ENCODE measurements at regions not wholly inside any gene's neighbourhood (a gene's known extent, or its start where the extent isn't known, plus 50 kb on each side); places are given as distances from the start of the nearest gene placed in this dataset.
A peak's percentile ranks its signal among the peaks of the same experiment; 100 is the strongest.

DNA sequence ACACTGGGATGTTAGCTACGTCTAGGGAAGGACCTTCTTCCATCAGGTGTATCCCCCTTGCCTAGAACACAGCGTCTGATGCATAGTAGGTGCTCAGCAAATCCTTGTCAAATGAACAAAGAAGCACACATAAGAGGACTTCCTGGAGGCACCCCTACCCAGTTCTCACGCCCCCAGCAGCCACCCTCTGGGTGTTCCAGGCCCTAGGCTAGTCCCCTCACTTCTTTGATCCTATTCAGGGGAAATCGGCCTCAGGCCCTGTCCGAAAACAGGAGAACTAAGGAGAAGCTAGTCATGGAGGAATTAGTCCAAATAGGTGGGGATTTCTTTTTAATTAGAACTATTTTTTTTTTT, 84.7 kb upstream of the SIRPA start:
- DNase-seq = no peak
- no peak for TF ChIP-seq GATA1 (IDR thresholded peaks at IDR 0.05; ENCODE audit: low read depth, low read length)
- TF ChIP-seq POLR2A (IDR thresholded peaks at IDR 0.05; ENCODE audit: low read length) = no peak

- no peak for DNase-seq
- TF ChIP-seq POLR2A (IDR thresholded peaks at IDR 0.05; ENCODE audit: low read length) (no peak), GATA1 (IDR thresholded peaks at IDR 0.05; ENCODE audit: low read depth, low read length) (no peak)
Measured at GRCh38 chr20:1809611-1810510, 85.3 kb upstream of the SIRPA start.

DNA sequence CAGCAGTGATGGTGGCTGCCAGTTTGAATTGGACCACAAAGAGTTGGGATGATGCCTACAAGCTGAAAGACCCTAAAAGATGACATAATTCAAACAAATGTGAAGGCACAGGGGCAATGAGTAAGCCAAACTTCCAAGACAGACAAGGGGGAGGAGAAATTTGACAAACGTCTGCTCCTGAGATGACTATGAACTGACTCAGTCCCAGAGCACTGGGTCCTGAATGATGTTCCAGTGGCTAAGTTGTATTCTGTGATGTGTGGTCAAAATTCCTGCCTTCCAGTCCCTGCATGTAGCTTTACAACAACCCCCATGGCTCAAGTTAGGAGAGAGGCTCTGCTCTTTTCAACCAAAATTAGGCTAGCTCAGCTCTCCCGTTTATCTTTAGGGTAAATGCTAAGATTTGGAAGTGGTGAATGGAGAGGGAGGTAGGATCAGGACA, 86.1 kb upstream of the SIRPA start:
- DNase-seq = no peak

GRCh38 chr20:1808101-1808500, 87.1 kb upstream of the SIRPA start:
- DNase-seq = no peak
- no peak for TF ChIP-seq POLR2A (IDR thresholded peaks at IDR 0.05; ENCODE audit: low read length)

More for the DNA sequence above, 86.1 kb upstream of the SIRPA start:
- TF ChIP-seq POLR2A (IDR thresholded peaks at IDR 0.05; ENCODE audit: low read length) (no peak), GATA1 (IDR thresholded peaks at IDR 0.05; ENCODE audit: low read depth, low read length) (no peak)

DNA sequence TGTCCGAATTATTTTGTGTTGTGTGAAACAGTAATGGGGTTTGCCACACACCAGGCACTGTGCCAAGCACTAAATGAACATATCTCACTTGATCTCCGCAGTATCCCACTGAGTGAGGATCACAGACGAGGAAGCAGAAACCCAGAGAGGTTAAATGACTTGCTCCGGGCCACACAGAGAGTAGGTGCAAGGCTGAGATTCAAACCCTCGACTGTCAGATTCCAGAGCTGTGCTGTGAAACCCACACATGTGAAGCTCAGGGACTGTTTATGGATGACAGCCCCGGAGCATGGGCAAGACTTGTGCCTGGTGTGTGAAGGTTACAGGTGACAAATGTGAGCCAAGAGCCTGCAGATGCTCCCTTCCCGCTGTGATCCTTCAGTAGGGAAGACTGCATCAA, 87.8 kb upstream of the SIRPA start:
- TF ChIP-seq POLR2A (IDR thresholded peaks at IDR 0.05; ENCODE audit: low read length) (no peak), GATA1 (IDR thresholded peaks at IDR 0.05; ENCODE audit: low read depth, low read length) (no peak)
- no peak for DNase-seq

GRCh38 chr20:1806456-1806855, 88.8 kb upstream of the SIRPA start:
- TF ChIP-seq GATA1 (IDR thresholded peaks at IDR 0.05; ENCODE audit: low read depth, low read length) (no peak), POLR2A (IDR thresholded peaks at IDR 0.05; ENCODE audit: low read length) (no peak)
- DNase-seq = no peak

DNA sequence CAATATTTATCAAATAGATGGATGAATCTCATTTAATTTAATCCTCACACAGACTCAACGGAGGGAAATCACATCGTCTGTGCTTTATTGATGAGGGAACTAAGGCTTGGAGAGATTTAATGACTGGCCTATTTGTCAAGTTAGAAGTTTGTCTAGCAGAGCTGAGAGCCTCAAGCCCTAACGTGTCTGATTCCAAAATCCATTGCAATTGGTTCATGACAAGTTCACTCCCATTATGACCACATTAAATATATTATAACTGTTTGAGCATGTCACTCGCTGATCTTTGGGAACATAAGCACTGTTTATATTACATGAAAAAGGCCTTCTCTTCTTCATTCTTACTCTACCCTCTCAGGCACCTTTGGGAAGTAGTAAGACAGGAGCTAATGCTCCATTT, 89.4 kb upstream of the SIRPA start:
- DNase-seq = no peak
- TF ChIP-seq GATA1 (IDR thresholded peaks at IDR 0.05; ENCODE audit: low read depth, low read length) (no peak), POLR2A (IDR thresholded peaks at IDR 0.05; ENCODE audit: low read length) (no peak)

GRCh38 chr20:1805161-1805581, 90.0 kb upstream of the SIRPA start:
- DNase-seq = no peak
- TF ChIP-seq POLR2A (IDR thresholded peaks at IDR 0.05; ENCODE audit: low read length) (no peak), GATA1 (IDR thresholded peaks at IDR 0.05; ENCODE audit: low read depth, low read length) (no peak)

GRCh38 chr20:1804554-1804956, 90.7 kb upstream of the SIRPA start:
- DNase-seq = no peak
- TF ChIP-seq GATA1 (IDR thresholded peaks at IDR 0.05; ENCODE audit: low read depth, low read length) (no peak), POLR2A (IDR thresholded peaks at IDR 0.05; ENCODE audit: low read length) (no peak)

- TF ChIP-seq GATA1 (IDR thresholded peaks at IDR 0.05; ENCODE audit: low read depth, low read length) (no peak), POLR2A (IDR thresholded peaks at IDR 0.05; ENCODE audit: low read length) (no peak)
- no peak for DNase-seq
Measured at GRCh38 chr20:1803932-1804501, 91.2 kb upstream of the SIRPA start.

DNA sequence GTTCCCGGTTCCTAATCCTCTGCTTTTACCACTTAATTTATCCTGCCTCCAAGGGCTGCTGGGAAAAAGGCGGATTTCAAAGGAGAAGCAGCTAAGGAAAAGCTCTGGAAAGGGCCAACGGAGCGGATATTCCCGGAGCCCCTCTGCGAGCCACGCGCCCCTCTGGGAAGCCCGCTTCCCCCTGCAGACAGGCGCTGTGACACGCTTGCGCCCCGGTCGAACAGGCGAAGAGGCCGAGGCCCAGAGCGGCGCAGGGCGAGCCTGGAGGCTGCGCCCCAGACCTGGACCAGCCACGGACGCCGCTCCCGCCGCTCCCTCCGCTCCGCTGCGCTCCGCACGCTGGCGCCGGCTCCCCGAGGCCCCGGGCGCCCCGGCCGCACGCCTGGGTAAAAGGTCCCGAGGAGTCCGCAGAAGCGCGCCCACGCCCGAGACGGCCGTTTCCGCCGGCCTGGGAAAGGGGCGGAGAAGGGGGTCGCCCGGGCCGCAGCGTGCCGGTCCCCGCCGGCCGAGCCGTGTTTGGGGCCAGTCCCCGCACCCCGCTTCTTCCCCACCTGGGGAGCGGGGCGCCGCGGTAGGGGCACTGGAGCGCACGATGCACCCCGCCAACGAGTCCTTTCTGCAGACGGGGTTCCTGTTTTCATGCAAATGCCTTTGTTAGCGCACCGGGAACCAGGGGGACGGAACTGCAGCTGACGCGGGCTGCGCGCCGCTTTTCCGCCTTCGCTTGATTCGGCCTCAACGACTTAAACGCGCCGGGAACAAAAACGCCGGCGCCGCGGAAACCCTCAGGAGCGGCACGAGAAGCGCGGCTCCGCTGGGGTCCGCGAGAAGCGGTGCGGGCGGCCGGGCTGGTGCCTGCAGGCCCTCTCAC, 91.9 kb upstream of the SIRPA start:
- DNase-seq = no peak
- TF ChIP-seq POLR2A (IDR thresholded peaks at IDR 0.05; ENCODE audit: low read length) (no peak), GATA1 (IDR thresholded peaks at IDR 0.05; ENCODE audit: low read depth, low read length) (no peak)

- no peak for TF ChIP-seq GATA1 (IDR thresholded peaks at IDR 0.05; ENCODE audit: low read depth, low read length)
- no peak for TF ChIP-seq POLR2A (IDR thresholded peaks at IDR 0.05; ENCODE audit: low read length)
- peak in 1 of 2 experiments; percentile 21 for DNase-seq
Measured at GRCh38 chr20:1802385-1803060, 92.7 kb upstream of the SIRPA start.

DNA sequence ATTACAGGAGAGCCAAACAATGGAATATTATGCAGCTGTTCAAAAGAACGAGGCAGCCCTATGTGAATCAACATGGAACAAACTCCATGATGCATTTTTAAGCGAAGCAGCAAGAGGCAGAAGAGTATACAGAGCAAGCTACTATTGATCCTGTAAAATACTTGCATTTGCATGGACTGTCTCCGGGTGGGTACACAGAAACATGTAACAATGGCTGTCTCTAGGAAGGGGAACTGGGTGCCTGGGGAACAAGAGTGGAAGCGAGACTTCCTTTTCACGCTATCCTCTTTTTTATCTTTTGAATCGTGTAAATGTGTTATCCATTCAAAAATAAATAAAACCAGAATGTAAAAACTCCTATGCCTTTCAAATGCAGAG, 93.3 kb upstream of the SIRPA start:
- no peak for TF ChIP-seq GATA1 (IDR thresholded peaks at IDR 0.05; ENCODE audit: low read depth, low read length)
- TF ChIP-seq POLR2A (IDR thresholded peaks at IDR 0.05; ENCODE audit: low read length) = no peak
- DNase-seq = no peak

All from erythroblast (primary cell).